Vagina (tissue), 2 donors: ENCODE measurements at regions not wholly inside any gene's neighbourhood (a gene's known extent, or its start where the extent isn't known, plus 50 kb on each side); places are given as distances from the start of the nearest gene placed in this dataset.

ENCODE experiments used
- DNase-seq, 2 donors: peaks; one replicate each; pipeline ENCODE4 v3.0.0-alpha.2; 2017; ENCODE audit errors: extremely low spot score in 2 of 2
- H3K27ac ChIP-seq: fragments of 200-600 bp; sonication (generic); one replicate; pipeline ENCODE4 v1.5.1; 2019
- H3K27me3 ChIP-seq: fragments of 200-600 bp; sonication (generic); one replicate; pipeline ENCODE4 v1.5.1; 2019
- H3K36me3 ChIP-seq, 2 donors: fragments of 200-600 bp; sonication (generic); one replicate each; pipeline ENCODE4 v1.5.1; 2017 to 2019
- H3K4me1 ChIP-seq: fragments of 200-600 bp; sonication (generic); one replicate; pipeline ENCODE4 v1.5.1; 2019
- H3K4me3 ChIP-seq, 2 donors: fragments of 200-600 bp; sonication (generic); 1 replicate in 1 of 2; 2 replicates in 1 of 2; pipeline ENCODE4 v1.5.1; 2016 to 2019
- H3K9me3 ChIP-seq: fragments of 200-600 bp; sonication (generic); one replicate; pipeline ENCODE4 v1.5.1; 2019
- CTCF ChIP-seq, 3 experiments: fragments of 450-650 bp in 2 of 3; fragments of 200-600 bp in 1 of 3; sonication (generic) in 1 of 3; IDR thresholded peaks; one replicate each; pipeline ENCODE4 v1.5.1; 2017 to 2019; ENCODE audit warnings: antibody characterized with exemption in 3 of 3, mild to moderate bottlenecking in 2 of 3, moderate library complexity in 2 of 3
- POLR2A ChIP-seq, 2 donors: fragments of 450-650 bp; IDR thresholded peaks; one replicate each; pipeline ENCODE4 v1.6.1; 2017; ENCODE audit warnings: antibody characterized with exemption in 2 of 2, mild to moderate bottlenecking in 2 of 2, moderate library complexity in 2 of 2
- POLR2AphosphoS5 ChIP-seq, 2 donors: sonication (generic); formaldehyde crosslinking; IDR thresholded peaks; one replicate each; pipeline ENCODE4 v1.9.0; 2017; ENCODE audit warnings: antibody characterized with exemption in 2 of 2, mild to moderate bottlenecking in 2 of 2, low read depth in 1 of 2; ENCODE audit not compliant: insufficient read depth in 1 of 2
- intact Hi-C: fragments of 100-400 bp; cut with DNase I; formaldehyde crosslinking; loops from one replicate; pipeline ENCODE4 v1.15.1; 2023

- Histone ChIP-seq H3K27ac (no peak overlapping the region), H3K36me3 (no peaks in the 10 kb centered on the region), H3K27me3 (no peaks in the 10 kb centered on the region), H3K9me3 (no peaks in the 10 kb centered on the region), H3K4me3 (no peak overlapping the region), H3K4me1 (no peaks in the 10 kb centered on the region)
- TF ChIP-seq POLR2AphosphoS5 (IDR thresholded peaks at IDR 0.05; ENCODE audit: insufficient read depth in 1 of 2, low read depth in 1 of 2) (no peak), POLR2A (IDR thresholded peaks at IDR 0.05) (no peak), CTCF (IDR thresholded peaks at IDR 0.05) (no peak)
- no peak for DNase-seq
- intact Hi-C loops = no loop called here
These were observed 160.0 kb upstream of the ZNF804B start for GRCh38 chr7:88599528-88599927.

DNA sequence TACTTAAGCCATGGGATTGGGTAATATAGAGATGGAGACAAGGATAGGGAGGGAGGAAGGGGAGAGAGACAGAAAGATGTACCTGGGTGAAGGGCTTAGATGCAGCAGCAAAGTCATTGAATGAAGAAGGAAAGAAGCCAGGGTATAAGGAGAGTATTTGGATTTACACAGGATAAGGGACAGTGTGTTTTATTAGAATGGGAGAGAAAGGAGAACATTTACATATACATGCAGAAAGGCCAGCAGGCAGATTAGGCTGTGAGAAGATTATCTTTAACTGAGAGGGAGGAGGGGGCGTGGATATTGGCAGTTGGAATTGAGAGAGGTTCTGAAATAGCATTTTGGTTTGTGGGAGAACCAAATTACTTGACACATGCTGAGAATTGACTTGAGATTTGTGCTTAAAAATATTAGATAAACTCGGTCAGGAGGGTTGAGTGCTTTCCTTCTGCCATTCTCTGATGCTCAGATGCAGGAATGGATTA lies 161.5 kb upstream of the ZNF804B start:
- Histone ChIP-seq H3K4me3 (no peak overlapping the region), H3K36me3 (no peaks in the 10 kb centered on the region), H3K27ac (no peak overlapping the region), H3K27me3 (no peaks in the 10 kb centered on the region), H3K9me3 (no peaks in the 10 kb centered on the region), H3K4me1 (no peaks in the 10 kb centered on the region)
- intact Hi-C loops = no loop called here
- TF ChIP-seq POLR2AphosphoS5 (IDR thresholded peaks at IDR 0.05; ENCODE audit: insufficient read depth in 1 of 2, low read depth in 1 of 2) (no peak), CTCF (IDR thresholded peaks at IDR 0.05) (no peak), POLR2A (IDR thresholded peaks at IDR 0.05) (no peak)
- DNase-seq = no peak

- Histone ChIP-seq H3K27me3 (no peaks in the 10 kb centered on the region), H3K9me3 (no peaks in the 10 kb centered on the region), H3K27ac (no peak overlapping the region), H3K4me3 (no peak overlapping the region), H3K36me3 (no peaks in the 10 kb centered on the region), H3K4me1 (no peaks in the 10 kb centered on the region)
- DNase-seq = no peak
- TF ChIP-seq POLR2AphosphoS5 (IDR thresholded peaks at IDR 0.05; ENCODE audit: insufficient read depth in 1 of 2, low read depth in 1 of 2) (no peak), POLR2A (IDR thresholded peaks at IDR 0.05) (no peak), CTCF (IDR thresholded peaks at IDR 0.05) (no peak)
- intact Hi-C loops = no loop called here
These were observed 168.5 kb upstream of the ZNF804B start for GRCh38 chr7:88590963-88591362.

DNA sequence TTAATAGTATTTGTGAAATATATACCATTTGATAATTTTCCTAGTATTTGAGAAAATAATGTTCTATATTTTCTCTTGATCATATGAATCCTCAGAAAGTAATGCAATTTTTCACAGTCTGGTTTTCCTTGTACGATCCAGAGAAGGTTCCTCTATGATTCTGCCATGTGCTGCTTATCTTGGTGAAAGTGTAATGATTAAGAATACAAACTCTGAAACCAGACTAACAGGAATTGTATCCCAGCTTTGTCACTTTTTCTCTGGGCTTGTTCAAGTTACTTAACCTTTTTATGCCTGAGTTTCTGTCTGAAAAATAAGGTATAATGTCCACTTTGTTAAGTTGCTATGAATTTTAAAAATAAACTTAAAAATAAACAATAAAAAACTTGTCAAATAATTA lies 169.6 kb upstream of the ZNF804B start:
- Histone ChIP-seq H3K36me3 (no peaks in the 10 kb centered on the region), H3K4me1 (no peaks in the 10 kb centered on the region), H3K27ac (no peak overlapping the region), H3K27me3 (no peaks in the 10 kb centered on the region), H3K9me3 (no peaks in the 10 kb centered on the region), H3K4me3 (no peak overlapping the region)
- no peak for DNase-seq
- intact Hi-C loops = no loop called here
- TF ChIP-seq CTCF (IDR thresholded peaks at IDR 0.05) (no peak), POLR2AphosphoS5 (IDR thresholded peaks at IDR 0.05; ENCODE audit: insufficient read depth in 1 of 2, low read depth in 1 of 2) (no peak), POLR2A (IDR thresholded peaks at IDR 0.05) (no peak)

- no peak for TF ChIP-seq POLR2A (IDR thresholded peaks at IDR 0.05)
- no peak for TF ChIP-seq CTCF (IDR thresholded peaks at IDR 0.05)
- no peak for TF ChIP-seq POLR2AphosphoS5 (IDR thresholded peaks at IDR 0.05; ENCODE audit: insufficient read depth in 1 of 2, low read depth in 1 of 2)
- no peaks in the 10 kb centered on the region for H3K27me3 ChIP-seq
These were observed 172.6 kb upstream of the ZNF804B start for GRCh38 chr7:88586890-88587289.

More at GRCh38 chr7:88586890-88587289, 172.6 kb upstream of the ZNF804B start:
- no peaks in the 10 kb centered on the region for H3K36me3 ChIP-seq
- DNase-seq = no peak
- H3K4me3 ChIP-seq = no peak overlapping the region
- H3K27ac ChIP-seq = no peak overlapping the region
- H3K4me1 ChIP-seq = no peaks in the 10 kb centered on the region
- H3K9me3 ChIP-seq = no peaks in the 10 kb centered on the region
- intact Hi-C loops = no loop called here
